HepG2 (cell line): ENCODE measurements at regions not wholly inside any gene's neighbourhood (a gene's known extent, or its start where the extent isn't known, plus 50 kb on each side); places are given as distances from the start of the nearest gene placed in this dataset.

Experiments
- ATAC-seq: fragments of 200-7000 bp; cut with Tn5 transposase; 3 replicates; pipeline ENCODE4 v1.9.1; 2020; ENCODE audit warnings: mild to moderate bottlenecking, moderate library complexity
- BruUV-seq: library from RNA; stranded (reverse); fragments of 400-500 nt; replicated peaks from 2 replicates; lab custom pipeline; 2021; lab: Mats Ljungman, UMichigan
- CTCF ChIA-PET: fragments of 300-600 bp; formaldehyde crosslinking; extraction: SDS; loops from one replicate; lab custom pipeline; 2021; ENCODE audit warnings: low total read pairs, inconsistent platforms, low intra/inter-chr PET ratio; lab: Yijun Ruan, JAX
- POLR2A ChIA-PET: fragments of 350-600 bp; sonication (Branson Sonifier 250); formaldehyde crosslinking; loops from one replicate; lab custom pipeline; 2020; ENCODE audit warnings: antibody characterized with exemption, inconsistent platforms; lab: Yijun Ruan, JAX
- DNase-seq: peaks from one replicate; pipeline ENCODE4 v3.0.0-alpha.2; 2015; ENCODE audit warnings: low spot score
- FAIRE-seq: peaks from 3 replicates; lab custom pipeline; 2011; peaks lifted over from hg19 to GRCh38; lab: Jason Lieb, UNC
- H2AFZ ChIP-seq: one replicate; pipeline ENCODE4 v1.6.1; 2011; ENCODE audit warnings: low read length, inconsistent platforms
- H3K27ac ChIP-seq: fragments of 300-600 bp; 3 replicates; pipeline ENCODE4 v1.8.0; 2011; ENCODE audit warnings: mixed run types, mild to moderate bottlenecking, mixed read lengths, low read length, inconsistent platforms; ENCODE audit not compliant: insufficient read depth; ENCODE audit errors: extremely low read length
- H3K27me3 ChIP-seq, 2 experiments: fragments of 200-600 bp in 1 of 2; 2 replicates in 1 of 2; 3 replicates in 1 of 2; pipeline versions ENCODE4 v1.6.0 to v1.8.0; 2011; ENCODE audit warnings: low read length in 2 of 2, mild to moderate bottlenecking in 2 of 2, moderate library complexity in 2 of 2, inconsistent platforms in 1 of 2; ENCODE audit not compliant: insufficient read depth in 2 of 2, control insufficient read depth in 1 of 2
- H3K36me3 ChIP-seq, 2 experiments: fragments of 200-600 bp in 1 of 2; replicated peaks in 1 of 2; 2 replicates in 1 of 2; 3 replicates in 1 of 2; pipeline versions ENCODE4 v1.5.1 to v1.8.0; 2011; ENCODE audit warnings: low read length in 2 of 2, inconsistent platforms in 1 of 2; ENCODE audit not compliant: insufficient read depth in 2 of 2, control insufficient read depth in 1 of 2
- H3K4me1 ChIP-seq: 2 replicates; pipeline ENCODE4 v1.5.1; 2012; ENCODE audit warnings: low read length, inconsistent platforms; ENCODE audit not compliant: insufficient read depth
- H3K4me2 ChIP-seq: 2 replicates; pipeline ENCODE4 v1.6.0; 2011; ENCODE audit warnings: low read depth, low read length, inconsistent platforms
- H3K4me3 ChIP-seq, 3 experiments: fragments of 200-600 bp in 1 of 3; sonication (generic), shearing (Covaris generic) in 1 of 3; replicated peaks in 1 of 3; 2 replicates each; pipeline ENCODE4 v1.5.1; 2011 to 2016; ENCODE audit warnings: low read length in 3 of 3, inconsistent platforms in 2 of 3, low read depth in 2 of 3, mild to moderate bottlenecking in 2 of 3, control low read depth in 1 of 3, mixed read lengths in 1 of 3; ENCODE audit not compliant: insufficient read depth in 1 of 3
- H3K79me2 ChIP-seq: one replicate; pipeline ENCODE4 v1.6.1; 2011; ENCODE audit warnings: low read length, inconsistent platforms; ENCODE audit not compliant: insufficient read depth
- H3K9ac ChIP-seq: 2 replicates; pipeline ENCODE4 v1.6.0; 2011; ENCODE audit warnings: mild to moderate bottlenecking, low read depth, low read length, inconsistent platforms; ENCODE audit not compliant: insufficient read depth
- H3K9me3 ChIP-seq: 2 replicates; pipeline ENCODE4 v1.5.1; 2012; ENCODE audit warnings: mild to moderate bottlenecking, low read length
- H4K20me1 ChIP-seq: 2 replicates; pipeline ENCODE4 v1.6.0; 2011; ENCODE audit warnings: inconsistent platforms, mild to moderate bottlenecking, low read length, moderate library complexity; ENCODE audit not compliant: insufficient read depth
- ATF7 ChIP-seq, 2 experiments: fragments of 450-650 bp in 1 of 2; sonication (generic) in 1 of 2; formaldehyde crosslinking in 1 of 2; IDR thresholded peaks; 2 replicates each; pipeline versions ENCODE4 v1.4.0 to v1.6.1; 2016 to 2020; ENCODE audit warnings: antibody characterized with exemption in 1 of 2, mild to moderate bottlenecking in 1 of 2, missing genetic modification reagents in 1 of 2
- KMT2A ChIP-seq: sonication (generic); formaldehyde crosslinking; IDR thresholded peaks from 2 replicates; pipeline ENCODE4 v1.4.0; 2020; ENCODE audit warnings: missing genetic modification reagents
- PTBP1 ChIP-seq: fragments of 200-400 bp; formaldehyde crosslinking; IDR thresholded peaks from 2 replicates; pipeline ENCODE4 v1.6.1; 2018; ENCODE audit warnings: low read length, low read depth; ENCODE audit not compliant: poor library complexity, severe bottlenecking
- RNF219 ChIP-seq: sonication (generic); formaldehyde crosslinking; IDR thresholded peaks from 2 replicates; pipeline ENCODE4 v1.5.0; 2020; ENCODE audit warnings: mild to moderate bottlenecking, missing genetic modification reagents
- TCF7 ChIP-seq: sonication (generic); IDR thresholded peaks from 2 replicates; pipeline ENCODE4 v1.6.1; 2016; ENCODE audit warnings: antibody characterized with exemption, low read depth
- ZBTB26 ChIP-seq: IDR thresholded peaks from 2 replicates; pipeline ENCODE4 v1.6.1; 2016; ENCODE audit warnings: missing compliant biosample characterization, missing genetic modification reagents, borderline replicate concordance
- ZBTB49 ChIP-seq: sonication (generic); formaldehyde crosslinking; IDR thresholded peaks from 2 replicates; pipeline ENCODE4 v1.4.0; 2020; ENCODE audit warnings: missing genetic modification reagents, borderline replicate concordance
- ZBTB7A ChIP-seq: sonication (generic); formaldehyde crosslinking; IDR thresholded peaks from 2 replicates; pipeline ENCODE4 v1.8.0; 2022; ENCODE audit warnings: mild to moderate bottlenecking, missing genetic modification reagents
- ZNF235 ChIP-seq: sonication (generic); formaldehyde crosslinking; IDR thresholded peaks from 2 replicates; pipeline ENCODE4 v1.8.1; 2023; ENCODE audit warnings: mild to moderate bottlenecking, missing genetic modification reagents, borderline replicate concordance
- ZNF704 ChIP-seq: sonication (generic); formaldehyde crosslinking; IDR thresholded peaks from 2 replicates; pipeline ENCODE4 v1.8.1; 2023; ENCODE audit warnings: mild to moderate bottlenecking, inconsistent platforms, moderate library complexity, missing genetic modification reagents, borderline replicate concordance
- WGBS: methylation state at CpG from one replicate; pipeline ENCODE4 v1.1.6; 2017; ENCODE audit warnings: low lambda C conversion rate; 5-methylcytosine and 5-hydroxymethylcytosine counted together
- in situ Hi-C: cut with HindIII; loops from 2 replicates; pipeline ENCODE4 v1.10.0; 2017; ENCODE audit warnings: low pct_unique_long_range_greater_than_20kb; ENCODE audit not compliant: extremely low pct_ligation_motif_present
- intact Hi-C: fragments of 100-400 bp; cut with micrococcal nuclease; formaldehyde crosslinking; loops from one replicate; pipeline ENCODE4 v1.10.0; 2022; ENCODE audit not compliant: unreplicated experiment
- TF ChIP-seq, protein P1 (sequence below): fragments of 450-650 bp; IDR thresholded peaks from 2 replicates; pipeline ENCODE4 v1.6.1; 2016
- TF ChIP-seq, protein P2 (sequence below): sonication (generic); formaldehyde crosslinking; IDR thresholded peaks from 2 replicates; pipeline ENCODE4 v1.5.0; 2020; ENCODE audit warnings: missing genetic modification reagents
- TF ChIP-seq, protein P3 (sequence below): sonication (generic); formaldehyde crosslinking; IDR thresholded peaks from 2 replicates; pipeline ENCODE4 v1.5.1; 2020; ENCODE audit warnings: missing genetic modification reagents, mild to moderate bottlenecking, borderline replicate concordance

DNA sequence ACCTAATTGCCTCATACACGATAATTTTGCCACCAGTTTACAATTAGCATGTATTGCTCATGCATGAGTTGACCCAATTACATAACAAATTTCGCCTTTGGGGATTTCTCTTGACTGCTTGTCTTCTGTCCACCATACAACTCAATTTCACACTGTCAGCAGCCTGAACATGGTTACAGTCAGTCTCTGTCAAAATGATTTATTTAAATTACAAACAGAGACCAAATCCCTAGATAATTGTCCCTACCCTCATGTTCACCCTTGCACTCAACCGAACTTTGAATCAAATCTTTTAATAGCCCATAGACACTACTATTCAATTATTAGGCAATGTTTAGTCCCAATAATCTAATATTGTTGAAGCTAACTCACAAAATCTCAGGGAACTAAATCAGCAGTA, 59.7 kb upstream of the NEBL start:
- H2AFZ ChIP-seq = no peak overlapping the region
- FAIRE-seq = no peak
- no peak overlapping the region for H3K27ac ChIP-seq
- H3K4me2 ChIP-seq = no peak overlapping the region
- no peaks in the 10 kb centered on the region for H3K79me2 ChIP-seq
- H3K9me3 ChIP-seq = no peaks in the 10 kb centered on the region
- intact Hi-C loops = no loop called here
- 0 out of 5 replicates have a peak, but pooled peaks cover 0 to under 1% of the 10 kb centered on the region in 2 experiments for H3K27me3 ChIP-seq
- H3K4me3 ChIP-seq = no peak overlapping the region
- no peaks in the 10 kb centered on the region for H4K20me1 ChIP-seq
- POLR2A ChIA-PET = no interaction called here
- in situ Hi-C loops = no loop called here
- 0% methylated on average over 3 of the region's 3 CpGs for WGBS
- DNase-seq = no peak
- CTCF ChIA-PET = no interaction called here
- ATAC-seq = no peak
- H3K9ac ChIP-seq = no peak overlapping the region
- no peaks in the 10 kb centered on the region for H3K36me3 ChIP-seq
- BruUV-seq = no TSS peak
- no peaks in the 10 kb centered on the region for H3K4me1 ChIP-seq
- TF ChIP-seq ZBTB7A (CRISPR knock-in tag) (no peak), ZBTB49 (no peak), ATF7 (IDR thresholded peaks at IDR 0.05) (no peak), ATF7 (CRISPR knock-in tag; IDR thresholded peaks at IDR 0.05) (no peak), PTBP1 (no peak), KMT2A (no peak), TCF7 (no peak), ZNF704 (no peak), RNF219 (CRISPR knock-in tag) (no peak), ZBTB26 (CRISPR knock-in tag) (no peak), ZNF235 (CRISPR knock-in tag) (no peak)
- TF ChIP-seq, protein P1, sequence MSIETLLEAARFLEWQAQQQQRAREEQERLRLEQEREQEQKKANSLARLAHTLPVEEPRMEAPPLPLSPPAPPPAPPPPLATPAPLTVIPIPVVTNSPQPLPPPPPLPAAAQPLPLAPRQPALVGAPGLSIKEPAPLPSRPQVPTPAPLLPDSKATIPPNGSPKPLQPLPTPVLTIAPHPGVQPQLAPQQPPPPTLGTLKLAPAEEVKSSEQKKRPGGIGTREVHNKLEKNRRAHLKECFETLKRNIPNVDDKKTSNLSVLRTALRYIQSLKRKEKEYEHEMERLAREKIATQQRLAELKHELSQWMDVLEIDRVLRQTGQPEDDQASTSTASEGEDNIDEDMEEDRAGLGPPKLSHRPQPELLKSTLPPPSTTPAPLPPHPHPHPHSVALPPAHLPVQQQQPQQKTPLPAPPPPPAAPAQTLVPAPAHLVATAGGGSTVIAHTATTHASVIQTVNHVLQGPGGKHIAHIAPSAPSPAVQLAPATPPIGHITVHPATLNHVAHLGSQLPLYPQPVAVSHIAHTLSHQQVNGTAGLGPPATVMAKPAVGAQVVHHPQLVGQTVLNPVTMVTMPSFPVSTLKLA = no peak
- TF ChIP-seq, protein P2, sequence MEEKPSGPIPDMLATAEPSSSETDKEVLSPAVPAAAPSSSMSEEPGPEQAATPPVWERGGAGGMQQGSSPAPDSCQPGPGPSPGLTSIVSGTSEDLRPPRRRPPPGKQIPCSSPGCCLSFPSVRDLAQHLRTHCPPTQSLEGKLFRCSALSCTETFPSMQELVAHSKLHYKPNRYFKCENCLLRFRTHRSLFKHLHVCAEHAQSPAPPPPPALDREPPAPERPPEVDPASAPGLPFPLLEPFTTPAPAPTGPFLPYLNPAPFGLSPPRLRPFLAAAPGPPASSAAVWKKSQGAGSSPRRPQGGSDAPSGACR (CRISPR knock-in tag) = no peak
- TF ChIP-seq, protein P3, sequence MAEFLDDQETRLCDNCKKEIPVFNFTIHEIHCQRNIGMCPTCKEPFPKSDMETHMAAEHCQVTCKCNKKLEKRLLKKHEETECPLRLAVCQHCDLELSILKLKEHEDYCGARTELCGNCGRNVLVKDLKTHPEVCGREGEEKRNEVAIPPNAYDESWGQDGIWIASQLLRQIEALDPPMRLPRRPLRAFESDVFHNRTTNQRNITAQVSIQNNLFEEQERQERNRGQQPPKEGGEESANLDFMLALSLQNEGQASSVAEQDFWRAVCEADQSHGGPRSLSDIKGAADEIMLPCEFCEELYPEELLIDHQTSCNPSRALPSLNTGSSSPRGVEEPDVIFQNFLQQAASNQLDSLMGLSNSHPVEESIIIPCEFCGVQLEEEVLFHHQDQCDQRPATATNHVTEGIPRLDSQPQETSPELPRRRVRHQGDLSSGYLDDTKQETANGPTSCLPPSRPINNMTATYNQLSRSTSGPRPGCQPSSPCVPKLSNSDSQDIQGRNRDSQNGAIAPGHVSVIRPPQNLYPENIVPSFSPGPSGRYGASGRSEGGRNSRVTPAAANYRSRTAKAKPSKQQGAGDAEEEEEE (CRISPR knock-in tag) = no peak
- TF ChIP-seq, all 625 proteins: peak for 0
